NOMO-1 (cell line): ENCODE measurements at regions not wholly inside any gene's neighbourhood (a gene's known extent, or its start where the extent isn't known, plus 50 kb on each side); places are given as distances from the start of the nearest gene placed in this dataset.
"Not testable (repeated sequence)": the region's sequence is repeated elsewhere in the genome, so short reads cannot be mapped to it uniquely, and the experiment has no call there.

Experiments used
- DNase-seq, 2 experiments: peaks; one replicate each; lab custom pipeline; 2025; ENCODE audit not compliant: unreplicated experiment in 2 of 2; lab: John Stamatoyannopoulos, UW

DNA sequence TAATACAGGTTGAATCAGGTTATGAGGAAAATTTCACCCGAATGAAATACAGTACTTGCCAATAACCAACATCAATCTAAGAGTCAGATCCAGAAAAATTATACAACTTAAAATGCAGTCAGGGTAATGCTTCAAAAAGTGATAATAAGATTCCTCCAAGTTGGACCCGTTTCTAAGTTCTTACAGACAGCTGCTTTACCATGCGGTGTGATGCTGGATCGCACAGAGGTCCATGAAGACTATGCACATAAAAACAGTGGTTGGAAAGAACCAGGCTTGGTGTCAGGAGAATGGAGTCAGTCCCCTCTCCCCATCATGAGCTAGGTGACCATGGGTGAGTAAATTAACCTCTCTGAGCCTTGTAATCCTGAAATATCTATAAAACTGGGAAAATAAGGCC, 261.3 kb downstream of the QDPR start:
- DNase-seq: no peak

GRCh38 chr4:17246656-17247055, 265.2 kb downstream of the QDPR start:
- no peak for DNase-seq

DNA sequence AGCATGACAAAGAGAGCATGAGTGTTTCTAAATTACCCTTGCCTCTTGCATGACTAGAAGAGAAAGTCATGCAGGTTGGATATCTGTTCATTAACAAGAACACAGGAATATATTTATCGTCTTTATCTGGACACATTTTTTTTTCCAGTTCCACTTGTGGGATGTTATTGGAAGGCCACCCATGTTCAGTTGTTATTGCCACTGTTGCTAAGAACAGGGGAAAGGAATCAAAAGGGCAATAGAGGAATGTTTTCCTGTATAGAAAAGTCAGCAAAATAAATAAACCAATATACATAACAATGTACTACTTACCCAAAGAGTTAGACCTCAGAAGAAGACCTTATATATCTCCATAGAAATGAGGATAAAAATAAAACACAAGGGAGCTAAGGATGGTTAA, 270.1 kb downstream of the QDPR start:
- no peak for DNase-seq

DNA sequence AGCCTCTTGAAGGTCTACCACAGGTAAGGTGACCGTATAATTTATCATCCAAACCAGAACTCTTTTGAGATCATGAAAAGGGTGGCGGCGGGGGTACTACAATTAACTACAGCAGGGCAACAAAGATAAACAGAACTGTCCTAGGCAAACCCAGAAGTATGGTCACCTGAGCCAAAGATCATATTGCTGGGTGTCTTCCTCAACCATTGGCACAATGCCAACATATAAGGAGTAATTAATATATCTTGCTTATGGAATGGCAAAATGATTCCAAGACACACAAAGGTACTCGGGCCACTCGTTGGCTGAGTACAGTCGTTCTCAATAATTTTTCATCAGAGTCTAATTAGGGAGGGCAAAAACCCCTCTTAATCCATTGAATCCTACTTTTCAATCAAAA, 273.3 kb downstream of the QDPR start:
- DNase-seq: no peak

DNA sequence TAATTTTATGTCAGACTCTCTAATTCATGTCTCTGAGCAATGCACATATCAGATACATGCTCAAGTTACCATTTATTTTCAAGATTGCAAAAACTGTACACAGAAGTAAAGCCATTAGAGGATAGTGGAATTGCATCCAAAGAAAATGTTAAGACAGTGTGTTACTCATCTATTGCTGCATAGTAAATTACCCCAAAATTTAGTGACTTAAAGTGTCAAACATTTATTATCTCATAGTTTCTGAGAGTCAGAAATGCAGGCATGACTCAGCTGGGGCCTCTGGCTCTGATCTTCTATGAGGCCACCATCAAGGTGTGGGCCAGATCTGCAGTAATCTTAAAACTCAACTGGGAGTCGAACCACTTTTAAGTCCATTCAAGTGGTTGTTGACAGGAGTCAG, 275.2 kb downstream of the QDPR start:
- DNase-seq: no peak

- no peak for DNase-seq
Measured at GRCh38 chr4:17234678-17235077, 277.2 kb downstream of the QDPR start.

GRCh38 chr4:17232566-17233253, 279.2 kb downstream of the QDPR start:
- no peak for DNase-seq

GRCh38 chr4:17231880-17232475, 279.9 kb downstream of the QDPR start:
- DNase-seq: not testable (repeated sequence)

- DNase-seq: no peak
Measured at GRCh38 chr4:17230727-17231126, 281.2 kb downstream of the QDPR start.

- no peak for DNase-seq
Measured at GRCh38 chr4:17220816-17221215, 291.1 kb downstream of the QDPR start.

GRCh38 chr4:17218786-17219185, 293.1 kb downstream of the QDPR start:
- DNase-seq: no peak

- no peak for DNase-seq
Measured at GRCh38 chr4:17206829-17207801, 304.8 kb downstream of the QDPR start.

DNA sequence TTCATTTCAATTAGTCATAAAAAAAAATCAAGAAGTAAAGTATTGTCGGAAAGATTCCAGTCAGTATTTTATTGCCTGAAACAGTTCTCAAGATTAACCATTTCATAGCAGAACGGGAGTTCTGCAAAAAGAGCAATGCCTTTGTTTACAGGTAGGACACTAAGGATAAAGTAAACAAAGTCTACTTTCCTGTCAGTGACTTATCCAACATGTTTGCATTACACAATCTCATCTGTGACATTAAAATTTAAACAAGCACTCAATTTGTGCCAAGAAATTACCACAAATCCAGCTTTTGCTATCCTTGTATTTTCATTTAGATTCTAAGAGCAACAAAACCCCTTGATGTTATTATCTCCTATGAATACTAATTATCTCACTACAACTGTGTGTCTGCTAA, 306.5 kb upstream of the LDB2 start:
- DNase-seq: no peak

DNA sequence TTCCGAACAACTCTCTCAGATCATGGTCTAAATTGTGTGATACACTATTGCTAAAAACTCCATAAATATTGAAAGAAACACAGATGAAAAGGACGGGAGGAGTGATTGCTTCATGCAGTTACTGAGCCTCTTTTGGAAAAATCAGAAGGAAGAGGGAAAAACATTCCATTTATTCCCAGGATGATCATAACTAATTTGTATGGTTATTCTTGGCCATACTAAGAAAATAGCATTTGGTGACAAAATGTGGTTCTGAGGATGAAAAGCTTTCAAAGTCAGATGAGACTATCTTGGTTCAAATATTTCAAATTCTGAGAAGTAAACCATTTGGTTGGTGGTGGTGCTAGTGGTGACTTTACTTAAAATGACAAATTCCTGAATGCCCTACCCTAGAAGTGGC, 305.4 kb upstream of the LDB2 start:
- DNase-seq: no peak

GRCh38 chr4:17197070-17197469, 298.6 kb upstream of the LDB2 start:
- DNase-seq: no peak

DNA sequence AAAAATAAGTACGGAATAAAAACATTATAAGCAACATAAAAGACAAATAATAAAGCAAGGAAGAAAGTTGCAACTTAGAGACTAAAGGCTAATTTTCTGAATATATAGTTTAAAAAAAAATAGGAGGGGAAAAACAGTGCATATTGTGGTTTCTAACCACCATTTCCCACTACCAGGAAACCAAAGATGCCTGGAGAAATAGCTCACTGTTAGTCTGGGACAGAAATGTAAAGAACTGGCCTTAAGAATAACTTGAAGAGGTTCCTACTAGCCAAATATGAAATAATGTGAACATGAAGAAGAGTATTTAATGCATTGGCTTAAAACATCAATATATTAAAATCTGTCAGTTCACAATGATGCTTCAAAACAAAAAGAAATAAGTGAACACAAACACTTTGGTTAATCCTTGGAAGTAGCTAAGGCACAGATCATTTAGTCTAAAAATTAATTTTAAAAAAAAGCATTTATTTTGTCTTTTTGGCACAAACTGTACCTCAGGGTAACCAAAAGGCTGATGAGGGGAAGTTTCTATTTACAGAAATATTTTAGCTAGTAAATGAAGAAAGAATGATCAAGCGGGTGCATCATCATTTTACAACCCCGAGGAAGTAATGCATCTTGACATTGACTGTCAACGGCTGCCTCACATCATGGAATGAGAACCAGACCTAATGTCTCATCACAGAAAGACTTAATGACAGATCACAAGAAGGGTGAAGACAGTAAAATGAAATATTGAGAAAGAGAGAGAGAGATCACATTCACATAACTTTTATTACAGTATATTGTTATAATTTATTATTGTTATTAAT, 297.2 kb upstream of the LDB2 start:
- no peak for DNase-seq

DNA sequence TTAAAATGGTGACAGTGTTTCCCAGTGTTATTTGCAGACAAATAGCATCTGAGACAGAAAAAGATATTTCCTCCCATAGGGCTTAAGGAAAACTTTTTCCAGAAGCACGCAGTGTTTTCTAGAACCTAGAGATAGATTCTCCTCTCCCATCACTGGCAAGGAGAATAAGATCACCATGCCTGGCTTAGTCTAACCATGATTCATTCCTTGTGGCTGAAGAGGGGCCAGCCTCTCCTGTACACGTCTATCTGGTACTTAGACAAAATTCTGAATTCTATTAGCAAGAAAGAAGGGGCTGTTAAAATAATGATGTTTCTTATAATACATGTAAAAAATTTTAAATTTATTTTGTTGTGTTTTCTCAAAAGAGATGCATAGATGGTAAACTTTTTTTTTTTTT, 296.1 kb upstream of the LDB2 start:
- no peak for DNase-seq

DNA sequence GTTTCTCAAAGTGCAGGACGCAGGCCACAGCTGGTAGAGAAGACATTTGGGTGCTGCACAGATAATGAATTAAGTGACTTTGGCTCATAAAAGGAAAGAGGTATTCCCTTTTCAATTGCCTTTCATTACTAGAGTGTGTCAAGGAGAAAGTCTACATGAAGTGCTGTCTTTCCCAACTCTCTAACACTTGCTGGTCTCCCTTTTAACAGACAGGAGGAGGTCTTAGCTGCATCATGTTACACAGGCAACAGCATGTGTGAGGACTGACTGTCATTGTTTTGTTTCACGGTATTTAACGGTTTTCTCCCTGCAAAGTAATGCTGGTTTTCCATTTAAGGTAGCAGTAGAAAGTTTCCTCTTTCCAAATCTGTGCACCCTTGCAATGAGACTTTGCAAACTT, 291.3 kb upstream of the LDB2 start:
- DNase-seq: no peak

DNA sequence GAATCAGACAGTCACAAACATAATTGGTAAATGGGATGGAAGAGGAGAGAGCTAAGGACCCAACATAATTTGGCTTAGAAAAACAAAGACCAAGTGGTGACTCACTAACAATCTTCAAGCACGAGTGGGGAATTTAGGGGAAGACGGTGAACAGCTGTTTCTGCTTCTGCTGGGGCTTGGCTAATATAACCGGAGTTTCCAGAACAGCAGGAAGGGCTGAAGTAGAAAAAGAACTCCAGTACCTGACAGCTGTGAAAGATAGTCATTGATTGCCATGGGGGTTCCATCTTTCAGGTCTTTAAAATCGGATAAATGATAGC, 290.9 kb upstream of the LDB2 start:
- DNase-seq: no peak

DNA sequence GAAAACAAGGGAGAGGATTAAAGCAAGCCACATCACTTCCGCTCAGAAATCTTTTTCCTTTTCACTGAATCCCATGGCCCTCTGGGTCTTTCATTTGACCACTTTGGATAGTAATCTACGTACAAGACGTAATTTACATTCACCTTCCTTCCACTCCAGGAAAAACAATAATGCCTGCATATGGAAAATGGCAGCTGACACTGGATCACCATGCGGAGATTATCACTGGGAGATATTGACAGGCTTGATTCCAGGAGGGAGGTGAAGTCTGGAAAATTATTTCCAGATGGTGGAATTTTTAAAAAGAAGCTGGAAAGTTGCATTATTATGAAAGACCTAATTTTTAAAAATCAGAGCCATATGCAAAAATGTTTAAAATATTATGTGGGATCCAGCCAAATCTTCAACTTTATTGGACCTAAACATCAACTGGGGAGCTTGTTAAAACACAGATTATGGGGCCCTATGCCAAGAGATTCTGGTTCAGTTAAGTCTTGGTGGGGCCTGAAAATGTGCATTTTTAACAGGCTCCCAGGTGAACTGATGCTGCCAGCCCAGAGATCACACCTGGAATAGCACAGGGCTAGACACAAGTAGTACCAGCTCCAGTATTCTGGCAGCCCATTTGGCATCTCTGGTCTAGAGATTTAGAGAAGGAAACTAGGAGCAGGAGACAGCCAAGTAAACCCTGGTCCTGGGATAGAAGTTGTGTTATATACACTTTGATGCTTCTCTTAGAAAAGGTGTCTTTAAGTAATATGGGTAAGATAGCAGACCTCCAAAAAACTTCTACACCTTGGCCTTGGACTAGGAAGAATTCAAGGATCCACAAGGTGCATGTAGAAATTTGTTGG, 290.3 kb upstream of the LDB2 start:
- no peak for DNase-seq
